ENCODE measurements at regions not wholly inside any gene's neighbourhood (a gene's known extent, or its start where the extent isn't known, plus 50 kb on each side); places are given as distances from the start of the nearest gene placed in this dataset.
"Not testable (repeated sequence)": the region's sequence is repeated elsewhere in the genome, so short reads cannot be mapped to it uniquely, and the experiment has no call there.

DNA sequence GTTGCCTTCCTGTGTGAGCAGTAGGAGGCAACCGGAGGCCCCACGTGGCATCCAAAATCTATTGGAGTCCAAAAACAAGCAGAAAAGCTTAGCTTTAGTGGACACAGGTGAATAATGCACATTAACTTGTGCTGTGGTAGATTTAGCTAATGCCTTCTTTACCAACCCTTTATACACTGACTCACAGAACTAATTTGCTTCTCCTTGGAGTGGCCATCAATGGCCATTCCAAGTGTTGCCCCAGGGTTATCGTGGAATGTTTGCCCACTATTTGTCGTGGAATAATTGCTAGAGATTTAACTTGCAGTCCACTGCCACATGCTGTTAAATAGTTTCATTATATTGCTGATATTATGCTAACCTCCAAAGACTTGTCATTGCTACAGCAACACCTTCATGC lies 729.1 kb downstream of the STPG2 start:
- Histone ChIP-seq H3K4me3 (ENCODE audit: low read depth, low read length) (no peak overlapping the region), H3K27ac (ENCODE audit: low read depth, low read length) (no peak overlapping the region), H2AFZ (ENCODE audit: low read length, unreplicated experiment) (no peak overlapping the region), H3K36me3 (ENCODE audit: insufficient read depth, low read length) (no peaks in the 10 kb centered on the region), H3K79me2 (ENCODE audit: control insufficient read depth, insufficient read depth, low read length, unreplicated experiment) (no peaks in the 10 kb centered on the region), H3K4me1 (ENCODE audit: control insufficient read depth, insufficient read depth, low read length, unreplicated experiment) (no peaks in the 10 kb centered on the region), H3K27me3 (ENCODE audit: insufficient read depth, low read length) (no peaks in the 10 kb centered on the region)

- Histone ChIP-seq H2AFZ (ENCODE audit: low read length, unreplicated experiment) (no peak overlapping the region), H3K27ac (ENCODE audit: low read depth, low read length) (no peak overlapping the region), H3K36me3 (ENCODE audit: insufficient read depth, low read length) (no peaks in the 10 kb centered on the region), H3K4me1 (ENCODE audit: control insufficient read depth, insufficient read depth, low read length, unreplicated experiment) (no peaks in the 10 kb centered on the region), H3K79me2 (ENCODE audit: control insufficient read depth, insufficient read depth, low read length, unreplicated experiment) (no peaks in the 10 kb centered on the region), H3K4me3 (ENCODE audit: low read depth, low read length) (no peak overlapping the region), H3K27me3 (ENCODE audit: insufficient read depth, low read length) (no peaks in the 10 kb centered on the region)
These were observed 710.7 kb downstream of the STPG2 start for GRCh38 chr4:97432551-97432950.

GRCh38 chr4:97437998-97438705 lies 705.1 kb downstream of the STPG2 start:
- not testable (repeated sequence) for H3K27ac ChIP-seq (ENCODE audit: low read depth, low read length); H2AFZ ChIP-seq (ENCODE audit: low read length, unreplicated experiment)

GRCh38 chr4:97453186-97453585 lies 690.1 kb downstream of the STPG2 start:
- H3K27me3 ChIP-seq (ENCODE audit: insufficient read depth, low read length), result no peaks in the 10 kb centered on the region
- no peak overlapping the region for H3K4me3 ChIP-seq (ENCODE audit: low read depth, low read length)
- no peaks in the 10 kb centered on the region for H3K79me2 ChIP-seq (ENCODE audit: control insufficient read depth, insufficient read depth, low read length, unreplicated experiment)
- H3K4me1 ChIP-seq (ENCODE audit: control insufficient read depth, insufficient read depth, low read length, unreplicated experiment), result no peaks in the 10 kb centered on the region
- H2AFZ ChIP-seq (ENCODE audit: low read length, unreplicated experiment), result no peak overlapping the region
- H3K27ac ChIP-seq (ENCODE audit: low read depth, low read length), result no peak overlapping the region
- H3K36me3 ChIP-seq (ENCODE audit: insufficient read depth, low read length), result no peaks in the 10 kb centered on the region

More at GRCh38 chr4:97437998-97438705, 705.1 kb downstream of the STPG2 start:
- not testable (repeated sequence) for H3K27me3 ChIP-seq (ENCODE audit: insufficient read depth, low read length); H3K4me3 ChIP-seq (ENCODE audit: low read depth, low read length); H3K4me1 ChIP-seq (ENCODE audit: control insufficient read depth, insufficient read depth, low read length, unreplicated experiment); H3K36me3 ChIP-seq (ENCODE audit: insufficient read depth, low read length); H3K79me2 ChIP-seq (ENCODE audit: control insufficient read depth, insufficient read depth, low read length, unreplicated experiment)

- no peak overlapping the region for H2AFZ ChIP-seq (ENCODE audit: low read length, unreplicated experiment)
These were observed 686.0 kb downstream of the STPG2 start for GRCh38 chr4:97457253-97457652.

GRCh38 chr4:97468272-97468671 lies 675.0 kb downstream of the STPG2 start:
- H3K79me2 ChIP-seq (ENCODE audit: control insufficient read depth, insufficient read depth, low read length, unreplicated experiment), result no peaks in the 10 kb centered on the region
- H3K36me3 ChIP-seq (ENCODE audit: insufficient read depth, low read length), result no peaks in the 10 kb centered on the region
- H3K4me3 ChIP-seq (ENCODE audit: low read depth, low read length), result no peak overlapping the region
- H3K27ac ChIP-seq (ENCODE audit: low read depth, low read length), result no peak overlapping the region
- no peaks in the 10 kb centered on the region for H3K4me1 ChIP-seq (ENCODE audit: control insufficient read depth, insufficient read depth, low read length, unreplicated experiment)
- H3K27me3 ChIP-seq (ENCODE audit: insufficient read depth, low read length), result no peaks in the 10 kb centered on the region
- H2AFZ ChIP-seq (ENCODE audit: low read length, unreplicated experiment), result no peak overlapping the region

More at GRCh38 chr4:97457253-97457652, 686.0 kb downstream of the STPG2 start:
- Histone ChIP-seq H3K27me3 (ENCODE audit: insufficient read depth, low read length) (no peaks in the 10 kb centered on the region), H3K4me1 (ENCODE audit: control insufficient read depth, insufficient read depth, low read length, unreplicated experiment) (no peaks in the 10 kb centered on the region), H3K27ac (ENCODE audit: low read depth, low read length) (no peak overlapping the region), H3K79me2 (ENCODE audit: control insufficient read depth, insufficient read depth, low read length, unreplicated experiment) (no peaks in the 10 kb centered on the region), H3K4me3 (ENCODE audit: low read depth, low read length) (no peak overlapping the region), H3K36me3 (ENCODE audit: insufficient read depth, low read length) (no peaks in the 10 kb centered on the region)

GRCh38 chr4:97475621-97476020 lies 667.7 kb downstream of the STPG2 start:
- Histone ChIP-seq H3K27me3 (ENCODE audit: insufficient read depth, low read length) (no peaks in the 10 kb centered on the region), H3K4me3 (ENCODE audit: low read depth, low read length) (no peak overlapping the region), H3K27ac (ENCODE audit: low read depth, low read length) (no peak overlapping the region), H2AFZ (ENCODE audit: low read length, unreplicated experiment) (no peak overlapping the region), H3K36me3 (ENCODE audit: insufficient read depth, low read length) (no peaks in the 10 kb centered on the region), H3K4me1 (ENCODE audit: control insufficient read depth, insufficient read depth, low read length, unreplicated experiment) (no peaks in the 10 kb centered on the region), H3K79me2 (ENCODE audit: control insufficient read depth, insufficient read depth, low read length, unreplicated experiment) (no peaks in the 10 kb centered on the region)

DNA sequence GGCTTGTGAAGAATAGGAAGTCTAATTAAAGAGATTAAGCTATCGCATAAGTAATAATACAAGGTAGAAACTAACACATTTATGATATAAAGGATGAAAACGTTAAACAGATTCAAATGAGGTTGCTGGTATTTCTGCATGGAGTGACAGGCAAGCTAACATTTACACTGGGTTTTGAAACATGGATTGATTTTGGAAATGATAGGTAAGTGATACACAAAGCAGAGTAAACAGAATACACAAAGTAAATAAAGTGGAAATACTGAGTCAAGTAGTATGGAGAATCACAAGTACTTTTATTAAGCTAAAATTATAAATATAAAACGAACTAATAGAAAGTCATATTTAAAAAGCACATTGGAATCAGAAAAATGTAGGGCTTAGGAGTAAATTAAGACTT lies 665.3 kb downstream of the STPG2 start:
- no peaks in the 10 kb centered on the region for H3K27me3 ChIP-seq (ENCODE audit: insufficient read depth, low read length)
- H3K27ac ChIP-seq (ENCODE audit: low read depth, low read length), result no peak overlapping the region
- H3K4me1 ChIP-seq (ENCODE audit: control insufficient read depth, insufficient read depth, low read length, unreplicated experiment), result no peaks in the 10 kb centered on the region
- H3K36me3 ChIP-seq (ENCODE audit: insufficient read depth, low read length), result no peaks in the 10 kb centered on the region
- H3K79me2 ChIP-seq (ENCODE audit: control insufficient read depth, insufficient read depth, low read length, unreplicated experiment), result no peaks in the 10 kb centered on the region
- no peak overlapping the region for H3K4me3 ChIP-seq (ENCODE audit: low read depth, low read length)
- H2AFZ ChIP-seq (ENCODE audit: low read length, unreplicated experiment), result no peak overlapping the region

DNA sequence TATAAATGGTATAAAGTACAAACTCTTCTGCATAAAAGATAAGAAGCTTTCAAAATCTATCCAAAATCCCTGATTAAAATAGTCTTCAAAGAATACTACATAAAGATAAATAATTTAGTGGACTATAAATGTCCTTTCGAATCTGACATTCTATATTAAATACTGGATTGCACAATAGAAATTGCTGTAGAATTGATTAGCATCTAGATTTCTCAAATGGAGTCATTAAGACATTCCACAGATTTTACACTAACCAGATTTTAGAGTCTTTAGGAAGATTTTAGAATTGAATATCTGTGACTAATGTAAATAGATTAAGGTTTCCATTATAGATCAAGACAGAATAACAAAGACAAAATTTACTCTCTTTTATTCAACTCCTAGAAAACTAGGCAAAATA lies 663.9 kb downstream of the STPG2 start:
- Histone ChIP-seq H2AFZ (ENCODE audit: low read length, unreplicated experiment) (no peak overlapping the region), H3K4me1 (ENCODE audit: control insufficient read depth, insufficient read depth, low read length, unreplicated experiment) (no peaks in the 10 kb centered on the region), H3K36me3 (ENCODE audit: insufficient read depth, low read length) (no peaks in the 10 kb centered on the region), H3K79me2 (ENCODE audit: control insufficient read depth, insufficient read depth, low read length, unreplicated experiment) (no peaks in the 10 kb centered on the region), H3K27me3 (ENCODE audit: insufficient read depth, low read length) (no peaks in the 10 kb centered on the region), H3K27ac (ENCODE audit: low read depth, low read length) (no peak overlapping the region), H3K4me3 (ENCODE audit: low read depth, low read length) (no peak overlapping the region)

- Histone ChIP-seq H3K4me1 (ENCODE audit: control insufficient read depth, insufficient read depth, low read length, unreplicated experiment) (no peaks in the 10 kb centered on the region), H2AFZ (ENCODE audit: low read length, unreplicated experiment) (no peak overlapping the region), H3K27me3 (ENCODE audit: insufficient read depth, low read length) (no peaks in the 10 kb centered on the region), H3K79me2 (ENCODE audit: control insufficient read depth, insufficient read depth, low read length, unreplicated experiment) (no peaks in the 10 kb centered on the region), H3K27ac (ENCODE audit: low read depth, low read length) (no peak overlapping the region), H3K36me3 (ENCODE audit: insufficient read depth, low read length) (no peaks in the 10 kb centered on the region), H3K4me3 (ENCODE audit: low read depth, low read length) (no peak overlapping the region)
These were observed 651.4 kb downstream of the STPG2 start for GRCh38 chr4:97491856-97492255.

- no peaks in the 10 kb centered on the region for H3K79me2 ChIP-seq (ENCODE audit: control insufficient read depth, insufficient read depth, low read length, unreplicated experiment)
- no peaks in the 10 kb centered on the region for H3K36me3 ChIP-seq (ENCODE audit: insufficient read depth, low read length)
- H3K4me1 ChIP-seq (ENCODE audit: control insufficient read depth, insufficient read depth, low read length, unreplicated experiment), result no peaks in the 10 kb centered on the region
- H2AFZ ChIP-seq (ENCODE audit: low read length, unreplicated experiment), result no peak overlapping the region
- H3K27me3 ChIP-seq (ENCODE audit: insufficient read depth, low read length), result no peaks in the 10 kb centered on the region
- no peak overlapping the region for H3K4me3 ChIP-seq (ENCODE audit: low read depth, low read length)
- H3K27ac ChIP-seq (ENCODE audit: low read depth, low read length), result no peak overlapping the region
These were observed 649.3 kb downstream of the STPG2 start for GRCh38 chr4:97493815-97494518.
